AG09319 (cell line): ENCODE measurements at regions not wholly inside any gene's neighbourhood (a gene's known extent, or its start where the extent isn't known, plus 50 kb on each side); places are given as distances from the start of the nearest gene placed in this dataset.
"Not testable (repeated sequence)": the region's sequence is repeated elsewhere in the genome, so short reads cannot be mapped to it uniquely, and the experiment has no call there.

ENCODE experiments used
- DNase-seq: peaks from one replicate; pipeline ENCODE4 v3.0.0-alpha.2; 2010; ENCODE audit warnings: low read depth; ENCODE audit errors: extremely low read depth
- CTCF ChIP-seq: IDR thresholded peaks from 2 replicates; pipeline ENCODE4 v1.5.1; 2011; ENCODE audit warnings: low read depth, mild to moderate bottlenecking, inconsistent platforms, low read length, moderate library complexity

- TF ChIP-seq CTCF = no peak
- no peak for DNase-seq
These were observed 142.8 kb upstream of the ATP2B2 start for GRCh38 chr3:10648181-10648580.

- not testable (repeated sequence) for DNase-seq
These were observed 144.1 kb upstream of the ATP2B2 start for GRCh38 chr3:10649463-10649862.

- no peak for TF ChIP-seq CTCF
- no peak for DNase-seq
These were observed 146.1 kb upstream of the ATP2B2 start for GRCh38 chr3:10651506-10651905.

- no peak for DNase-seq
- TF ChIP-seq CTCF = no peak
These were observed 147.9 kb upstream of the ATP2B2 start for GRCh38 chr3:10653241-10653640.

- no peak for DNase-seq
- TF ChIP-seq CTCF = no peak
These were observed 148.7 kb upstream of the ATP2B2 start for GRCh38 chr3:10653866-10654611.

GRCh38 chr3:10655105-10655504 is 149.7 kb upstream of the ATP2B2 start:
- no peak for DNase-seq
- TF ChIP-seq CTCF = no peak

- not testable (repeated sequence) for DNase-seq
These were observed 152.0 kb upstream of the ATP2B2 start for GRCh38 chr3:10657339-10657738.

GRCh38 chr3:10665592-10665991 is 150.4 kb upstream of the SLC6A11 start:
- no peak for DNase-seq
- TF ChIP-seq CTCF = no peak
